ENCODE measurements at regions not wholly inside any gene's neighbourhood (a gene's known extent, or its start where the extent isn't known, plus 50 kb on each side); places are given as distances from the start of the nearest gene placed in this dataset.
"Not testable (repeated sequence)": the region's sequence is repeated elsewhere in the genome, so short reads cannot be mapped to it uniquely, and the experiment has no call there.

- Mint-ChIP-seq H3K4me1 (ENCODE audit: low read depth) (no peaks in the 10 kb centered on the region), H3K9me3 (peaks cover 25% of the 10 kb centered on the region), H3K36me3 (ENCODE audit: low read depth) (no peaks in the 10 kb centered on the region), H3K27ac (no peak overlapping the region), H3K4me3 (no peak overlapping the region), H3K27me3 (ENCODE audit: low read depth) (no peaks in the 10 kb centered on the region)
- no peak for DNase-seq (ENCODE audit: low spot score)
These were observed 157.3 kb upstream of the AUTS2 start for GRCh38 chr7:69440976-69441375.

- no peaks in the 10 kb centered on the region for H3K36me3 Mint-ChIP-seq (ENCODE audit: low read depth)
- no peak overlapping the region for H3K4me3 Mint-ChIP-seq
- DNase-seq (ENCODE audit: low spot score): no peak
- peaks cover 25% of the 10 kb centered on the region for H3K9me3 Mint-ChIP-seq
- H3K4me1 Mint-ChIP-seq (ENCODE audit: low read depth): no peaks in the 10 kb centered on the region
- H3K27me3 Mint-ChIP-seq (ENCODE audit: low read depth): no peaks in the 10 kb centered on the region
- no peak overlapping the region for H3K27ac Mint-ChIP-seq
These were observed 155.1 kb upstream of the AUTS2 start for GRCh38 chr7:69443136-69443535.

DNA sequence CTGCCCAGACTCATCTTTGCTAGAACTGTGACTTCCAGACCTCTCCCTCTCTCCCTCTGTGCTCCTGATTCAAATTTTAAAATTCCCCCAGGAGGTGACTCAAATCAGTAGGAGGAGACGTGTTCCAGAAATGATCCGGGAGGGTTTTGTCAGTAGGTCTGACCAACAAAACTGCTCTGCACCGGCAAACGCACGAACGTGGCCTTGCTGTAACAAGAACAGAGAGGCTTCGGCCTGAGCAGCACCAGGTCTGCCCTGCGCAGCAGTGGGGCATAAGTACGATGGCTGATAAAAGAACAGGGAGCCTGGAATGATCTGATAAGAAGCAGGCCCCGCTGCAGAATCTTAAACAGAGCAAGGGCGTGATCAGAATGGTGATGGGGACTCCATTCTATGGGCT is 152.7 kb upstream of the AUTS2 start:
- Mint-ChIP-seq H3K9me3 (peaks cover 17% of the 10 kb centered on the region), H3K36me3 (ENCODE audit: low read depth) (no peaks in the 10 kb centered on the region), H3K27me3 (ENCODE audit: low read depth) (no peaks in the 10 kb centered on the region), H3K4me1 (ENCODE audit: low read depth) (no peaks in the 10 kb centered on the region), H3K27ac (no peak overlapping the region), H3K4me3 (no peak overlapping the region)
- no peak for DNase-seq (ENCODE audit: low spot score)

DNA sequence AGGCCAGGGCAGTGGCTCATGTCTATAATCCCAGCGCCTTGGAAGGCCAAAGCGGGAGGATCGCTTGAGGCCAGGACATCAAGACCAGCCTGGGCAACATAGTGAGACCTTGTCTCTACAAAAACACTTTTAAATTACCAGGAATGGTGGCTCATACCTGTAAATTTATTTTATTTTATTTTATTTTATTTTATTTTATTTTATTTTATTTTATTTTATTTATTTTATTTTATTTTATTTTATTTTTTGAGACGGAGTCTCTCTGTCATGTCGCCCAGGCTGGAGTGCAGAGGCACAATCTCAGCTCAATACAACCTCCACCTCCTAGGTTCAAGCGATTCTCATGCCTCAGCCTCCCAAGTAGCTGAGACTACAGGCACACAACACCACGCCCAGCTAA is 152.1 kb upstream of the AUTS2 start:
- peaks cover 17% of the 10 kb centered on the region for H3K9me3 Mint-ChIP-seq

DNA sequence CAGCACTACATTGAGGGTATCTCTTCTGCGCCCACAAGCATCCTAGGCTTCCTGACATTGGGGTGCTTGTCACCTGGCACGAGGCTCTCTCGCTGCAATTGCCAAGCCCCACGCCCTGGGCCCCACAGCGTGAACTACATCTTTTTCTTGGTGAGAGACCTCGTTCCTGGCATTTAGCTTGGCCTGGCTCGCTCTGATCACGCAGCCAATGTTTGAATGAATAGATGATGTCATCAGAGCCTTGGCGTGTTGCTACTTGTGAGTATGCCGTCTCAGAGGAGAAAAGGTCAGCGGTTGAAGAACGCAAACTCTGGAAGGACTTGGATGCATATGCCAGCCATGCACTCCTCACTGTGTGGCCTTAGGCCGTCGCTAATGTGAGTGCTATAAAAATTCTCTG is 150.2 kb upstream of the AUTS2 start:
- Mint-ChIP-seq H3K27ac (no peak overlapping the region), H3K4me3 (no peak overlapping the region), H3K9me3 (peaks cover 8% of the 10 kb centered on the region), H3K27me3 (ENCODE audit: low read depth) (no peaks in the 10 kb centered on the region), H3K4me1 (ENCODE audit: low read depth) (no peaks in the 10 kb centered on the region), H3K36me3 (ENCODE audit: low read depth) (no peaks in the 10 kb centered on the region)
- DNase-seq (ENCODE audit: low spot score): no peak

More for the DNA sequence above, 152.1 kb upstream of the AUTS2 start:
- not testable (repeated sequence) for H3K27me3 Mint-ChIP-seq (ENCODE audit: low read depth); H3K4me3 Mint-ChIP-seq; H3K27ac Mint-ChIP-seq; H3K36me3 Mint-ChIP-seq (ENCODE audit: low read depth); H3K4me1 Mint-ChIP-seq (ENCODE audit: low read depth); DNase-seq (ENCODE audit: low spot score)

DNA sequence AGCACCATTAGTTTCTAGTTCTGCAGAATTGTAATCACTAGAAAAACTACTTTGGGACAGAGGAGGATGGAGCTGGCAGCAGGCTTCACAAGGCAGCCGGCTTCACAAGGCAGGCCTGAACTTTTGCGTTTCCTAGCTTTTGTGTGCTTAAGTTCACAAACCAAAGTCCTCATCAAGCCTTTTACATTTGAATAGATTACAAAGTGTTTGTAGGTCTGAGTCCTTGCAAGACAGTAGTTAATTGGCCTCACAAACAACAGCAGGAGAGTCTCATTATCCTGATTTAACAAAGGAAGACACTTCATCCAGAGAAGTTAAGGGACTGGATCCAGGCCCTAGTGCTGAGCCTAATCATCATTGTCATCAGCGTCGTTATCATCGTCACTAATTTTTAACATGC is 147.8 kb upstream of the AUTS2 start:
- no peak overlapping the region for H3K27ac Mint-ChIP-seq
- H3K27me3 Mint-ChIP-seq (ENCODE audit: low read depth): no peaks in the 10 kb centered on the region
- no peak overlapping the region for H3K4me3 Mint-ChIP-seq
- peaks cover 5% of the 10 kb centered on the region for H3K9me3 Mint-ChIP-seq
- no peaks in the 10 kb centered on the region for H3K36me3 Mint-ChIP-seq (ENCODE audit: low read depth)
- DNase-seq (ENCODE audit: low spot score): no peak
- no peaks in the 10 kb centered on the region for H3K4me1 Mint-ChIP-seq (ENCODE audit: low read depth)

DNA sequence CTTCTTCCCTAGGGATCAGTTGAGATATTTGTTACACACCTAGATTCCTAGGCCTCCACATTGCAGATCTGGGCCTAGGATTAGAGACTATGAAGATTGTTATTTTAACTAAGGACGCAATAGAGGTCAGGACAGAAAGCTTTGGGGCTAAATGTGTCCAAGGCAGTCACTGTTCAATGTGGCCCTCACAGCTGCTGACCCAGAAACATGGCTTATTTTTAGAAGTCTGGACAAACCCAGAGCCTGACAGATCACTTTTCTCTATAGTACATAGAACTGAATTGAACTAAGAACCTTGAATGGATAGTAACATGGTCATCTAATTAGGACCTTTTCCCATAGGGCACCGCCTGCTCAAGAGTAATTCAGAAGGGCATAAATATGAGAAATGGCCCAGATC is 146.6 kb upstream of the AUTS2 start:
- H3K4me3 Mint-ChIP-seq: no peak overlapping the region

DNA sequence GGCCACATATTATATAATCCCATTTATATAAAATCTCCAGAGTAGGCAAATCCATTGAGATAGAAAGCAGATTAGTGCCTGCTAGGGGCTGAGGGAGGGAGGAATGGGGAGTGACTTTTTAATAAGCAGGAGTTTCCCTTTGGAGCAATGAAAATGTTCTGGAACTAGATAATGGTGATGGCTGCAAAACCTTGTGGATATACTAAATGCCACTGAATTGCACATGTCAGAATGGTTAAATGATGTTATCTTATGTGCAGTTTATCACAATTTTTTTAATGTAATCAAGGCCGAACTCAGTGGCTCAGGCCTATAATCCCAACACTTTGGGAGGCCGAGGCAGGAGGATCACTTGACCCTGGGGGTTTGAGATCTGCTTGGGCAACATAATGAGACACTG is 145.5 kb upstream of the AUTS2 start:
- H3K9me3 Mint-ChIP-seq: no peaks in the 10 kb centered on the region
- H3K4me3 Mint-ChIP-seq: no peak overlapping the region
- no peak for DNase-seq (ENCODE audit: low spot score)
- no peaks in the 10 kb centered on the region for H3K27me3 Mint-ChIP-seq (ENCODE audit: low read depth)
- H3K4me1 Mint-ChIP-seq (ENCODE audit: low read depth): no peaks in the 10 kb centered on the region
- H3K36me3 Mint-ChIP-seq (ENCODE audit: low read depth): no peaks in the 10 kb centered on the region
- no peak overlapping the region for H3K27ac Mint-ChIP-seq

More for the DNA sequence above, 146.6 kb upstream of the AUTS2 start:
- H3K27ac Mint-ChIP-seq: no peak overlapping the region
- no peak for DNase-seq (ENCODE audit: low spot score)
- H3K36me3 Mint-ChIP-seq (ENCODE audit: low read depth): no peaks in the 10 kb centered on the region
- H3K4me1 Mint-ChIP-seq (ENCODE audit: low read depth): no peaks in the 10 kb centered on the region
- no peaks in the 10 kb centered on the region for H3K9me3 Mint-ChIP-seq
- no peaks in the 10 kb centered on the region for H3K27me3 Mint-ChIP-seq (ENCODE audit: low read depth)

GRCh38 chr7:69457595-69458504 is 140.4 kb upstream of the AUTS2 start:
- Mint-ChIP-seq H3K27me3 (ENCODE audit: low read depth) (no peaks in the 10 kb centered on the region), H3K27ac (no peak overlapping the region), H3K4me1 (ENCODE audit: low read depth) (no peaks in the 10 kb centered on the region), H3K36me3 (ENCODE audit: low read depth) (no peaks in the 10 kb centered on the region), H3K9me3 (no peaks in the 10 kb centered on the region), H3K4me3 (no peak overlapping the region)
- no peak for DNase-seq (ENCODE audit: low spot score)

DNA sequence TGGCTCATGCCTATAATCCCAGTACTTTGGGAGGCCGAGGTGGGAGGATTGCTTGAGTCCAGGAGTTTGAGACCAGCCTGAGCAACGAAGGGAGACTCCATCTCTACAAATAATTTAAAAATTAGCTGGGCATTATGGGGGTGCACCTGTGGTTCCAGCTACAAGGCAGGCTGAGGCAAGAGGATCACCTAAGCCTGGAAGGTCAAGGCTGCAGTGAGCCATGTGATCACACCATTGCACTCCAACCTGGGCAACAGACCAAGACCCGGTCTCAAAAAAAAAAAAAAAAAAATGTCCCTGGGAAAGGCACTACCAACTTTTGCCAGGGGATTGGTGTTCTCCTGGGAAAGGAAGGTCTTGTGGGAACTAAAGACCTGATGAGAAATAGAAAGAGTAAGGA is 134.2 kb upstream of the AUTS2 start:
- Mint-ChIP-seq H3K36me3 (ENCODE audit: low read depth) (no peaks in the 10 kb centered on the region), H3K4me3 (no peak overlapping the region), H3K4me1 (ENCODE audit: low read depth) (no peaks in the 10 kb centered on the region), H3K27ac (no peak overlapping the region), H3K9me3 (peaks cover 25% of the 10 kb centered on the region), H3K27me3 (ENCODE audit: low read depth) (no peaks in the 10 kb centered on the region)
- DNase-seq (ENCODE audit: low spot score): no peak

GRCh38 chr7:69465262-69465661 is 133.0 kb upstream of the AUTS2 start:
- Mint-ChIP-seq H3K27ac (no peak overlapping the region), H3K4me3 (no peak overlapping the region), H3K4me1 (ENCODE audit: low read depth) (no peaks in the 10 kb centered on the region), H3K27me3 (ENCODE audit: low read depth) (no peaks in the 10 kb centered on the region), H3K9me3 (peaks cover 36% of the 10 kb centered on the region), H3K36me3 (ENCODE audit: low read depth) (no peaks in the 10 kb centered on the region)
- no peak for DNase-seq (ENCODE audit: low spot score)

DNA sequence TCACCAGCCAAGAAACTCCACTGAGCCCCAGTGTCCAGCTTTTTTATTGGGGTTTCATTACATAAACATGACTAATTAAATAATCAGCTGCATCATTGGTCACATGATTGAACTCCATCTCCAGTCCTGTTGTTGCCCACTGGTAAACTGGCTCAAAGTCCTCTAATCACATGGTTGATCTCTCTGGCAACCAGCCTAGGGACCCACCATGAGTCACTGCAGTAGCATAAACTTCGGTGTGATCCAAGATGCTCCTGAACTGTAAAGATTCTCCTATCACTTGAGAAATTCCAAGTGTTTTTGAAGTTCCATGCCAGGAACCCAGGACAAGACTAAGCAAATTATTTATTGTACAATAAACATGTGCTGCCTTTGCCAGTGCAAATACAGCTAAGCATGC is 130.4 kb upstream of the AUTS2 start:
- DNase-seq (ENCODE audit: low spot score): no peak
- Mint-ChIP-seq H3K4me3 (no peak overlapping the region), H3K9me3 (peaks cover 45% of the 10 kb centered on the region), H3K36me3 (ENCODE audit: low read depth) (no peaks in the 10 kb centered on the region), H3K4me1 (ENCODE audit: low read depth) (no peaks in the 10 kb centered on the region), H3K27me3 (ENCODE audit: low read depth) (no peaks in the 10 kb centered on the region), H3K27ac (no peak overlapping the region)

DNA sequence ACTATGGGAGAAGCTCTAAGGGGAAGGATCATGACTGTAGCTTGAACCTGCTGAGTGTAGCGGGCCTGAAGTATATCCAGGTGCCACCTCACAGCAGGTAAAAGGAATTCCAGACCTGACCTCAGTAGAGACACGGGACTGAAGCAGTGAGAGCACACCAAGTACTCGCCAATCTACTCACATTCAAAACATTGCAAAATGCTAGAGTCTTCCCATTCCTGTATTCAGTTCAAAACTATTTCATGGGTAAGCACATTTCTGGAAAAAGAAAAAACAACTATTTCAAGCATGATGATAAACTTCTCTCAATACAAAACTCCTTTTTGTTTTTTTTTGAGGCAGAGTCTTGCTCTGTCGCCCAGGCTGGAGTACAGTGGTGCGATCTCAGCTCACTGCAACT is 121.9 kb upstream of the AUTS2 start:
- DNase-seq (ENCODE audit: low spot score): no peak
- Mint-ChIP-seq H3K9me3 (peaks cover 21% of the 10 kb centered on the region), H3K27me3 (ENCODE audit: low read depth) (no peaks in the 10 kb centered on the region), H3K36me3 (ENCODE audit: low read depth) (no peaks in the 10 kb centered on the region), H3K4me1 (ENCODE audit: low read depth) (no peaks in the 10 kb centered on the region), H3K27ac (no peak overlapping the region), H3K4me3 (no peak overlapping the region)

- Mint-ChIP-seq H3K27me3 (ENCODE audit: low read depth) (no peaks in the 10 kb centered on the region), H3K36me3 (ENCODE audit: low read depth) (no peaks in the 10 kb centered on the region), H3K27ac (no peak overlapping the region), H3K9me3 (peaks cover 11% of the 10 kb centered on the region), H3K4me3 (no peak overlapping the region), H3K4me1 (ENCODE audit: low read depth) (no peaks in the 10 kb centered on the region)
- DNase-seq (ENCODE audit: low spot score): no peak
These were observed 115.6 kb upstream of the AUTS2 start for GRCh38 chr7:69482676-69483075.

- Mint-ChIP-seq H3K4me1 (ENCODE audit: low read depth) (no peaks in the 10 kb centered on the region), H3K27me3 (ENCODE audit: low read depth) (no peaks in the 10 kb centered on the region), H3K36me3 (ENCODE audit: low read depth) (no peaks in the 10 kb centered on the region), H3K4me3 (no peak overlapping the region), H3K9me3 (no peaks in the 10 kb centered on the region), H3K27ac (no peak overlapping the region)
- DNase-seq (ENCODE audit: low spot score): no peak
These were observed 108.7 kb upstream of the AUTS2 start for GRCh38 chr7:69489533-69489932.
